Lower leg skin (tissue), 4 donors: ENCODE measurements at regions not wholly inside any gene's neighbourhood (a gene's known extent, or its start where the extent isn't known, plus 50 kb on each side); places are given as distances from the start of the nearest gene placed in this dataset.

Source experiments
- DNase-seq, 2 donors: peaks; one replicate each; pipeline ENCODE4 v3.0.0-alpha.2; 2019; ENCODE audit warnings: low spot score in 2 of 2
- H3K4me3 ChIP-seq: fragments of 200-600 bp; sonication (generic); 2 replicates; pipeline ENCODE4 v1.5.1; 2017; ENCODE audit warnings: mild to moderate bottlenecking, low read depth; ENCODE audit not compliant: poor library complexity, severe bottlenecking
- CTCF ChIP-seq, 3 donors: fragments of 450-650 bp; IDR thresholded peaks; one replicate each; pipeline ENCODE4 v1.5.1; 2016; ENCODE audit warnings: antibody characterized with exemption in 3 of 3, mild to moderate bottlenecking in 3 of 3, moderate library complexity in 2 of 3
- POLR2A ChIP-seq, 2 donors: fragments of 450-650 bp; IDR thresholded peaks; one replicate each; pipeline ENCODE4 v1.6.1; 2016 to 2017; ENCODE audit warnings: antibody characterized with exemption in 2 of 2, mild to moderate bottlenecking in 1 of 2, moderate library complexity in 1 of 2
- WGBS, 2 donors: methylation state at CpG; one replicate each; pipeline ENCODE4 v1.1.5; 2018; 5-methylcytosine and 5-hydroxymethylcytosine counted together
- intact Hi-C: fragments of 100-400 bp; cut with DNase I; formaldehyde crosslinking; loops from one replicate; pipeline ENCODE4 v1.15.0; 2023; ENCODE audit warnings: low total_unique reads

- no peak overlapping the region for H3K4me3 ChIP-seq
- no peak for DNase-seq
- 79 to 82% methylated on average over 7 of the region's 7 CpGs for WGBS, 2 donors
- intact Hi-C loops = no loop called here
- no peak for TF ChIP-seq POLR2A (IDR thresholded peaks at IDR 0.05)
- TF ChIP-seq CTCF (IDR thresholded peaks at IDR 0.05) = no peak
Observed at GRCh38 chr1:40914927-40915569, 52.9 kb upstream of the CITED4 start.

GRCh38 chr1:40915581-40915980, 53.4 kb upstream of the CITED4 start:
- DNase-seq = no peak
- intact Hi-C loops = no loop called here
- WGBS, 2 donors = 77 to 84% methylated on average over 10 of the region's 10 CpGs
- TF ChIP-seq POLR2A (IDR thresholded peaks at IDR 0.05) (no peak), CTCF (IDR thresholded peaks at IDR 0.05) (no peak)
- no peak overlapping the region for H3K4me3 ChIP-seq

- H3K4me3 ChIP-seq = no peak overlapping the region
- TF ChIP-seq CTCF (IDR thresholded peaks at IDR 0.05) (no peak), POLR2A (IDR thresholded peaks at IDR 0.05) (no peak)
- intact Hi-C loops = no loop called here
- no peak for DNase-seq
- WGBS, 2 donors = 72 to 77% methylated on average over 6 of the region's 6 CpGs
Observed at GRCh38 chr1:40917995-40918711, 56.0 kb upstream of the CITED4 start.

GRCh38 chr1:40919475-40920011, 57.4 kb upstream of the CITED4 start:
- no peak overlapping the region for H3K4me3 ChIP-seq
- 50 to 89% methylated on average over 12 of the region's 12 CpGs for WGBS, 2 donors
- intact Hi-C loops = no loop called here
- no peak for DNase-seq
- TF ChIP-seq POLR2A (IDR thresholded peaks at IDR 0.05) = no peak
- TF ChIP-seq CTCF (IDR thresholded peaks at IDR 0.05) = no peak

- 89 to 96% methylated on average over 4 of the region's 4 CpGs for WGBS, 2 donors
- TF ChIP-seq POLR2A (IDR thresholded peaks at IDR 0.05) (no peak), CTCF (IDR thresholded peaks at IDR 0.05) (no peak)
- intact Hi-C loops = no loop called here
Observed at GRCh38 chr1:40921522-40921921, 58.0 kb upstream of the CTPS1 start.

More at GRCh38 chr1:40921522-40921921, 58.0 kb upstream of the CTPS1 start:
- no peak for DNase-seq
- H3K4me3 ChIP-seq = no peak overlapping the region
